Embryonic facial prominence (tissue), 1 donor: ENCODE measurements at regions not wholly inside any gene's neighbourhood (a gene's known extent, or its start where the extent isn't known, plus 50 kb on each side); places are given as distances from the start of the nearest gene placed in this dataset.

ENCODE experiments used
- DNase-seq: peaks from one replicate; pipeline ENCODE4 v3.0.0-alpha.2; 2016; ENCODE audit errors: extremely low spot score

DNA sequence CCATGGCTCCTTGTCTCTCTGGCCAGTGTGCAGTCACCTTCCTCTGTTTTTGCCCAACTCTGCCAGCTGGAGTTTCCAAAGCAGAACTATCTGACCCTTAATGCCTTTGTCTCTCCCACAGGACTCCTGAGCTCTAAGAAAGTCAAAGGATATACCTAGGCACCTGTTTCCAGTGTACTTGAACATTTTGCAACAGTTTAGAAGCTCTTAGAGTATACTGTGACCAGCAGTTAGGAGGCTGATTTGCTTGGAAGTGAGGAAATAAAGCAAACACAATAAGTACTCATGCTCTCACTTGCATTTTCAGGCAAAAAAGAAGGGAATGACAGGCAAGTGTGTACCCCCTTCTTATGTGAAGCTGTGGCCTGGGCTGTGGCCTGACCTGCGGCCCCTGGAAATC lies 204.3 kb upstream of the PLET1 start:
- DNase-seq = no peak

DNA sequence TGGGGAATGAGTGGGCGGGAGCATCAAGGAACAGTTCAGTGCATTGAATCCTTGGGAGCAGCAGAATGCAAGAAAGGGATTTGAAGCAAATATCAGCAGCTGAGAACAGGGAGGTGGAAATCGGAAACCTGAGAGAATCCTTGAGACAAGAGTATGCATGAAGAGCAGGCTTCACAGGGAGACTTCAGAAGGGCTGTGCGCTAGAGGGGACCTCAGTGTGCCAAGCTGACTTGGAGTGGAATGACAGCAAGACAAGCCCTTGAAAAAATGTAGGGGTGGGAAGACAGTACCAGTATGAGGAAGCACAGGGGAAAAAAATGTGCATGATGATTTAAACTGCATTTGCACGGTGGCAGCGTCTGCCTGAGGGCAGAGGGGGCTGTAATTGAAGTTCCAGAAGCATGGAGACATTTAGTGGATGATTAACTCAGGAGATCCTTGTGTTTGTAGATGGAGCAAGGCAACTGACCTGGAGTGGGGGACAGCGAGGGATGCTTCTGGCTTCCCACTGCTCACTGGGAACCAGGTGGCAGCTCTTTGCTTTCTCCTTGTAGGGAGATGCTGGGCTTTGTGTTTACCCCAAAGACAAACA lies 204.9 kb upstream of the PLET1 start:
- DNase-seq = no peak

DNA sequence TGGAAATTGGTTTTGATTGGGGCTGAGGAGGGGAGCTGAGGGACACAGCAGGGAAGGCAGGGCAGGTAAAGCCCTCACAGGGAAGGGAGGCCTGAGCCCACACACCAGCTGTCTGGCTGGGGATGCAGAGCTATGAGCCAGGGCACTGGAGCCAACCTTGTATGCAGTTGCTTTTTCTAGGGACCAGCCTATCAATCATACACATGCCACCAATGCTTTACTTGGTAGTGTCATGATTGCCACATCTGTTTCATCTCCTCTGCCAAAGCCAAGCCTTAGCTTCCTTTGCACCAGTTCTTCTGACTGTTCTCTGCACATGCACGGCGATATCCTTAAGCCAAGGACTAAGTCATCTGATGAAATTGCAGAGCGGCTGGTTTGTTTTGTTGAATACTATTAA lies 207.1 kb upstream of the PLET1 start:
- no peak for DNase-seq

DNA sequence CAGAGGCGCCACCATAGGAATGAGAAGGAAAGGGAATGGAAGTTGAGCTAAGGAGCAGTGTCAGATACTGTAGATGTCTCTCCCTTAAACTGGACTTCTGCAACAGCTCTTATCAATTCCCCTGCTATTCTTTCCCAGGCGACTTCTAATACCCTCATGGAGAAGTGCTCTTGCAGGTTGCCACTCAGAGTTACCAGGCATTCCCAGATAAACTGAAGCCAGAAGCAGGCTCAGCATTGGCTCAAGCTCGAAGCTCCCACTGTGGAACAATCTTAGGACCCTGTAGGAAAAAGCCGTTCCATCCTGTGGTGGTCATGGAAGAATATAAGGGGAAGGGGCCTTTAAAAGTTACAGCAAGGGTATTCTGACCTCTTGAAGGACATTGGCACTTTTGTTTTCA lies 208.7 kb upstream of the PLET1 start:
- DNase-seq = no peak

DNA sequence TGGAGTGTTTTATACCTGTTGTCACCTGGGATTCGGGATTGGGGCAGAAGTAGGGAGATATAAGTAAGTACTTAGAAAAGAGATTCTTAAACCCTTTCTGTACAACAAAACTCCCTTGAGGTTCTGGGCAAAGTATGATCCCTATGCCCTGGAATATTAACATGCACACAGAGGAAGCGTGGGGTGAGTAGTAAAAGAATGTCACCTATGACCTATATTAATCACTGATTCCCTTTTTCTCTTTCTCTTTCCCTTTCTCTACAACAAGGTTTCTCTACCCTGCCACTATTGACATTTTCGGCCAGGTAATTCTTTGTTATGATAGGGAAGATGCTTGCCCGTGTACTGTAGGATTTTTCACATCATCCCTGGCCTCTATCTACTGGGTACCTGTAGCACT lies 209.7 kb upstream of the PLET1 start:
- no peak for DNase-seq

DNA sequence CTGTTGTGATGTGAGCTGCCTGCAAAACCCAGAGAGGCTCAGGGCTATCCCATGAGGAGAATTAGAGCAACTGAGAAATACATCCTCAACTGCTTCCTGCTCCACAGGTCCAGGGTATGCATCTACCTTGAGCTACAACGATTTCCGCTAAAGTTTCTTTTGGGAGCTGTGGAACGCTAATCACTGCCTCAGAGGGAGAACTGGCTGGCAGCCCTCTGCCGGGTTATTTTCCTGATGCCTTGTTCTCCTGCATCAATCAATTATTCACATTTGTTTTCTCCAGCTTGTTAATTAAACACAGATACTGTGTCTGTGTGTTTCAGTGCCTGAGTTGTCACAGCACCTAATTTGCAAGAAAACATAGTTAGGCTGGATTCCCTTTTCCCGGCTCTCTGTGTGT lies 211.1 kb upstream of the PLET1 start:
- no peak for DNase-seq

DNA sequence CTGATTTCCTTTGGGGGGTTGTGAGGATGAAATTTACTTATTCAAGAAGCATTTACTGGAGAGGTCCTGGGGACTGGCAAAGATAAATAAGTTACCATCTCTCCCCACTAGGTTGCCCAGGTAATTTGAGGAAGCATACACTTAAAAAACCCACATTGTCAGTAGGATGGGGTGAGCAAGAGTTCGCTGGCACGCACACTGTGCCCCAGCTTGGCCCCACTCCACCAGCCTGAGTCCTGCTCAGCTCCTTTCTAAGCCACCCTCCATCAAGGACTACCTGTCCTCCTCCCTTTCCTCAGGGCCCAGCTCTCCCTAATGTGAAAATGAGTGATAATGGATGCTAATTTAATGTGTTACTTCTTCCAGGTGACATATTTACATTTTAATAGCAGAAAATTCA lies 216.5 kb upstream of the PLET1 start:
- DNase-seq = no peak

DNA sequence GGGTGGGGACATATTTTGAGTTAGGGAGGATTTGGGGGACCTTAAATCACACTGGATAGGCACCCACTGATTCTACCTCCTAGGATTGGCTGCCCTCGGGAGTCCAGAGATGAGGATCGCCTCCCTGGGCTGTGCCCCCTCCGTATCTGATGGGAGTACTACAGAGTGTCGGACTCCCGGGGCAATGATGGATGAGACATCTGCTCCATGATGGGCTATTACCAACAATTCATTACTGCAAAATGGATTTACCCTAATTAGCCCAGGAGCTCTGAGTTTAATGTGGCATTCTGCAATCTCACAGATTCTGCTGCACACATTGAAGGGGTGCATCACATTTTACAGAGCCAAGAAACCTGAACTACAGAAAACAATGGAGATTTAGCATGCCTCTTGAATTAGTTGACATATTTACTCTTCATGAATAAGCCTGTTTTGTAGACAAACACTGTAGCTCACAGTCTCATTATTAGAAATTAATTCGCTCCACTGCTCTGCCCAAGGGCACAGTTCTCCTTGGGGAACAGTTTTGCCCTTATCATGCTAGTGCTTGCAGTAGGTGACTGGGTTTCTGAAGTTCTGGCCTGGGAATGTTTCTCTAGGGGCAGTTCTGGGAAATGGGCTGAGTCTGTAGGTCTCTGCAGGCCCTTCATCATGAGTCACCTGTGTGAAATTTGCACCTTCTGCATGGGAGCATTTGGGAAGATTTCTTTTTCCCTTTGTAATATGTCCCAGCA lies 217.1 kb upstream of the PLET1 start:
- DNase-seq = no peak

DNA sequence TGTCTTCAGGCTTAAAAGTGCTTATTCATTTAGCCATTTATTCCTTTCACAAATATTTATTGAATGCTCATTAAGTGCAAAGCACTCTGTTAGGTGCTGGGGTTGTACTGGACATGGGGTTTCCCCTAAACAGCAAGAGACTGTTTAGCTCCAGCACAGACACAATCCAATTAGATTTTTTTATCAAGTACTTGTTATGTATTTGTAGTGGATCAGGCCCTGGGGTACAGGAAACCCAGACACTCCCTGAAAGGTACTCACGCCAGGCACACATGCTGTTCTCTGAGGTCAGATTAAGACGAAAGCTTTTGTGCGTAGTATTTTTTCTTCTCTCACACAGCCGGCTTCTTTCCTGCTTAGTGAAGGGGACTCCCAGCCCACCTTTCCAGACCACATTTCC lies 218.1 kb upstream of the PLET1 start:
- DNase-seq = no peak

DNA sequence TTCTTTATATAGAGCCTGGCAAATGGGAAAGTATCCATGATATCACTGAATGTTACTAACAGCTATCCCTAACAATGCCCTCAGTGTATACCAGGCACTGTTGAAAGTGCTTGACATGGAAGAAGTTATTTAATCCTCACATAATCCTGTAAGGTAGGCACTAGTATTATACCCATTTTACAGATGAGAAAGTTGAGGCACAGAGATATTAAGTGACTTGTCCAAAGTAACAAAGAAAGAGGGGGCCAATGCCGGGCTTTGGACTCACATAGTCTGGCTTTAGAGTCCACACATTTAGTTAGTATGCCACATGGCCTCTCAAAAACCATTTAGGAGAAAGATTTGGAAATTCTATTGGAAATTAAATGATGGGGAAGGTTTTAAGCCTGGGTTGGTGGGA lies 220.8 kb upstream of the PLET1 start:
- DNase-seq = no peak

DNA sequence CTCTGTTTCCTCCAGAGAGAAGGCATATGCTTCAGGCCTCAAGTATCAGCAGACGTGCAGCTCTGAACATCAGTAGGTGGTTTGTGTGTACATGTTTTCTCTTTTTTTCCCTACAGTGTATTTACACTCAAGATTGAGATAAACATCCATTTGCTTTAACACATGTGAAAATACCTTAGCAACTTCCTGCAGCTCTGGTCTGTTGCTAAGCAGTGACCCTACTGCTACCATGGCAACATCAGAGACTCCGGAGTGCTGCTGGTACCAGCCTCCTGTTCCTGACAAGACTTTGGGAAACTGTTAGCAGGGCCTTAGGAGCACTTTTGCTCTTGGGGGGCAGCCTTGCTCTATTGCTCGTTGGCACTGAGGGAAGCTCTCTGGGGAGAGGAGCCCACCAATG lies 221.2 kb upstream of the PLET1 start:
- no peak for DNase-seq

DNA sequence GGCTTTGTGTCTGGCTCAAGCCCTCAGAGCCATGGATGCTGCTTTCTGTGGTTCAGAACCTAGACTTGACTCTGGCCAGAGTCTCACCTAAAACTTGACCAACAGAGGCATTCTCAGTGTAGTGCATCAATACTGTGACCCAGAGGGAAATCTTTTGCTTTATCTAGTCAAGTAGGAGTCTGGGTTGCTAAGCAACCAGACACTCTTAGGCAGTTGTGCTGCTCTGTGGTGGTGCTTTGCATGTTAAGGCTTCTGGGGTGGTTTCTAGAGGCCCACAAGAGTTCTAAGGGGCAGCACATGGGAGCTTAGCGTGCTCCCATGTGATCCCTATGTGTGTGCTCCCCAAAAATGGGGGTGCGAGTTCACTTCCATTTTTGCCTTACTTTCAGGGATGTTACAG lies 224.6 kb upstream of the PLET1 start:
- no peak for DNase-seq

DNA sequence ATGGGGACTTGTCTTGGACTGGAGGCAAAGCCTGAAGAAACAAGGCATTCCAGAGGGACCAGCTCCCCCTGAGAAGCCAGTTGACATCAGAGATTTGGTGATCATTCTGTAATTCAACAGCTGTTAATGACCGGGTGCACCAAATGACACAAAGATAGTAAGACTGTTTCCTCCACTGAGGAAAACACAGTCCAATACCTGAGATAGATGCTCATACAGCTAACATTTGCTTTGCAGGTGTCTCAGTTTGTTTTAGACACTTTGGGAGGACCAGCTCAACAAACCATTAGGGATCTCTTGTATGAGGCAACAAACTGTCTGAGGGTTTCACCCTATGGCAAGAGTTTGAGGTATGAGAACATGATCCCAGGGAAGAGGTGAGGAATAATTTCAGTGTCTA lies 237.2 kb upstream of the PLET1 start:
- DNase-seq = no peak

DNA sequence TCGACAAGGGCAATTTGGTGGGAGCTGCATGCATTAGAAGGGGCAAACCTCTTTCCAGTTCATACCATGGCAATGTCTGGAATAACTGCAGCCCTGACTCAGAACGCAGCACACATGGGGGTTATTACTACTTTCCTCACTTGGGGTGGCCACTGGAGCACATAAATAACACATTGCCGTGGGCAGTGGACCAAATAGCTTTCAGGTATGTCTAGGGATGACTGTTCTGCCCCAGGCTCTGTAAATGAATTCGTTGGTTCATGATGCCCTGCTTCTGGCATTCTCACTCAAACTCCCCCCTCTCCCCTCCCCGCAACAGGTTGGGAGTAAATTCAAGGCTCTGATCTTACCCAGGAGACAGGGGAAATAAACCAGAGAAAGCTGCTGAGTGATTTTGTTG lies 238.0 kb upstream of the PLET1 start:
- no peak for DNase-seq

DNA sequence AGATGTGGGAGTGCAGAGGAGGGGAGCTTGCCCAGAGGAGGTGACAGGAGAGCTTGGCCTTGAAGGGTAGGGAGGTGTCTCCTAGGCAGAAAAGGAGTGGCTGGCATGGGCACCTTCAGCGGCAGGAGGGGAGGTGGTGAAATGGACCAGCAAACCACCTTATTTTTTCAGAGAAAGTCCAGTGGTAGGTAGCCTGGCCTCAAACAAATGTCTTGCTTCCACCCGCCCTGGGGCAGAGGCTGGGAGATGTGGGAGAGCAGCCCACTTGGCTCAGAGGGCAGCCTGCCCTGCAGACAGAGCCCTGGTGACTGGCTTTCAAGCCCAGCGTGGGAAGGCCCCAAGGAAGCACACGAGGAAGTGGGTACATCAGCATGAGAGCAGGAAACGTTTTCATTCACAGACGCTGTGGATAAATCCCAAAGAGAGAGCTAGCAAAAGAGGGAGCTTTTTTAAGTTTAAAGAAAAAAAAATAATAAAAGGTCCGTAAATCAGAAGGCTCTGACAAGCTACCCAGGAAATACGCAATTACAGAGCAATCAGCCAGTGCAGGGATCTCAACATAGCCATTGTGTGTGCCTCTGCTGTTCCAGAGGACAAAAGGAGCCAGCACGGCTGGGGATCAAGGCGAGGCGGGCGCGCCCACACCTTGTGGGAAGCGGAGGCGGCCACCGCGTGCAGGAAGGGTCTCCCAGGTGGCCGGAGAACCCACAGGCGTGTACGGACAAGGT lies 238.7 kb upstream of the PLET1 start:
- no peak for DNase-seq

DNA sequence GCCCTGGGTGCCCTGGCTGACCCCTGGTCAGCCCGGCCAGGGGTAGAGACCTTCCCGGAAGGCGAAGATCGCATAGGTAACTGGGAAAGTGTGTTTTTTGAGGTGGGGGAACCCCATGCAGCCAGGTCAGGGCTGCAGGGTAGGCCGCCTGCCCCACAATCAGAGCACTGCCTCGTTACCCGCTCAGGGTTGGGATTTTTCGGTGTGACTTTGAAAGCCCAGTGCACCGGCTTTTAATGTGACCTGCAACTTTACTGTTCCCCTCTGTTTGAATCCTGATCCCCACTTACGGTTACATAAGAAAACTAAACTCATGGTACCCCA lies 239.2 kb upstream of the PLET1 start:
- DNase-seq = no peak

DNA sequence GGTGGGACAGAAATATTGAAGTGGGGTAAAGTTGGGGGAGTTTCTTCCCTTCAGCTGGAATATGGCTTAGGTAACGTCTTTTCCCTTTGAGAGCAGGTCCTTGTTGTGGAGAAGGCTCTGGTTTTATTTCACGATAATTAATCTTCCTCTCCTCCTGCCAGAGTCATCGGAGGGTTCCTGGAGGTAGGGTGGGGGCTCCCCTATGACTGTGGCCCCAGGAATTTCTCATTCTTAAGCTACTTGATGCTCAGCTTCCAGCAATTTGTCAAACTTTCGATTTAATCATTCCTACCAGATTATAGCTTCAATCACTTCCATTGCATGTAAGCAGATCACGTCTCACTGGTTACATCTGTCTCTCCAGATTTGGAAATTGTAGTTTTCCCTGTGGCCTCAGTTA lies 242.8 kb upstream of the PLET1 start:
- no peak for DNase-seq

DNA sequence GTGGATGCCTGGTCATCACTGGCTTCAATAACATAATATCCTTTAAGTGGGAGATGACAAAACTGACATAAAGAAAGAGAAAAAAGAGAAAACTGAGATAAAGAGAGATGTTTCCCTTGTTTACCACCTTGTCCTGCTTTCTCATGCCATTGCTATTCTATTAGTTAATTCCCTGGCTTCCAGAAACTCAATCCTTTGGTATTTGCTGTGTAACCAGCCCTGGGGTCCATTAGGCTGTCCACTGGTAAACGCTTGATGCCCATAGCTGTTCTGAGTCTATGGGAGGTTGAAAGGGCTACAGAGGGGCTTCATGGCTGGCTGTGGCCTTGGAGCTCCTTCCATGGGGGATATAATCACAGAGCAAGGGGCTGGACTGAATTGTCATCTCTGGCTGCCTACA lies 243.4 kb upstream of the PLET1 start:
- no peak for DNase-seq

DNA sequence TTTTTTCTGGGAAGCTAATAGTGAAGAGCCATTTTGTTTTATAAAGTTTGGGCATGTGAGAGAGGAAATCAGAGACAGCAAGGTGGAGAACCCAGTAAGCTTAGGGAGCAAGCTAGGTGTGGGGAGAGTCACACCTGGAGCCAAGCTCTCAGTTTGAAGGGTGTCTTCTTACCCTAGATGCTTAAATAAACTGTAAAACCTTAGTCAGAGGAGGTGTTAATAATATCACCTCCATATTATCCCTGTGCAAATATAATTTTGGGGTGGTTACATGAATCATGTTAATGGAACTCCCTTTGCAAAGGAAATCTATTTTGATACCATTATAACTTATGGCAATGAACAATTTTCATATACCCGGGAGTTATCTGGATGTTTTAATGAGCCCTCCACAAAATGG lies 246.2 kb upstream of the PLET1 start:
- DNase-seq = no peak

DNA sequence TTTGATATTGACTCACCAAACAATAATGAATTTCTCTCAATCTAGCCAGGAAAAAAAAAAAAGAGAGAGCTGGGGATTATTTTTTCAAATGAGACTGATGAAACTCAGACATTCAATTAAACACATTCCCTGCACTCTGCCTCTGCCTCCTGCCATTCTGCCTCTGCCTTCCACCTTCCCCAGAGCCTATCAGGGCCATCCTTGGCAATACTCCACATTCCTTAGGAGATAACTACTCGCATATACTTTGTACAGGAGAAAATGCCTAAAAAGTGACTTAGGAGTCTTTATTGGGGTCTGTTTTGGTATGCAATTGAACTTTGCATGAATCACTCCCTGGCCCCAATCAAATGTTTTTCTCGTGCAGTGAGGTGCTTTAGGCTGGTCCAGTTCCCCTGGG lies 246.6 kb upstream of the PLET1 start:
- no peak for DNase-seq

DNA sequence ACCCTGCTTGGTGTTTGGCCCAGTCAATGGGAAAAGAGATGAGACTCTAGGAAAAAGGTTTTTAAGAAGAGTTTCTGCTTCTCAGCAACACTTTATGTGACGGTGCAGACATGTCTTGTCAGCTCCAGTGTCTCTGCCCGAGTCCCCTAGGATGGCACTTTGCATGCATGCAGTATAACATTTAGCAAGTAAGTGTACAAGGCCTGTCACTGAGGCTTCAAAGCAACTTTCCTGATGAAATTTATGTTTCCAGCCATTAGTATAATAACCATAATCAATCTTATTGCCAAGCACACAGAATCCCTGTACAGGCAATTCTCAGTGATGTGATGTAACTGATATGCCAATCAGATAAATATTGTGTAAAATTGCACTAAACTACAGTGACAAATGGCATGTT lies 248.1 kb upstream of the PLET1 start:
- no peak for DNase-seq

DNA sequence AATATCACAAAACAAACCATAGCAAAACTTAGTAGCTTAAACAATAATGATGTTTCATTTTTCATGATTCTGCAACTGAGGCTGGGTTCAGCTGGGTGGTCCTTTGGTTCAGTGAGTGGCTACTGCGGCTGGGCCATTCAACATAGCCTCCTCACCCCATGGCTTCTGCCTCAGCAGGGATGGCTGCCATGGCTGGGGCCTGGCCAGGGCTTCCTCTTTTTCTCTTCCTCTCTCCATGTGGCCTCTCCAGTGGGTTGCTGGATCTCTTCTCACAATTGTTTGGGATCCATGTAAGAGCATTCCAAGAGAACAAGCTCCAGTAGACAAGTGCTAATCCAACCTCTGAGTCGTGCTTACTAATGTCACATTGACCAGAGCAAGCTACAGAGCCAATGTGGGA lies 248.6 kb upstream of the PLET1 start:
- no peak for DNase-seq

DNA sequence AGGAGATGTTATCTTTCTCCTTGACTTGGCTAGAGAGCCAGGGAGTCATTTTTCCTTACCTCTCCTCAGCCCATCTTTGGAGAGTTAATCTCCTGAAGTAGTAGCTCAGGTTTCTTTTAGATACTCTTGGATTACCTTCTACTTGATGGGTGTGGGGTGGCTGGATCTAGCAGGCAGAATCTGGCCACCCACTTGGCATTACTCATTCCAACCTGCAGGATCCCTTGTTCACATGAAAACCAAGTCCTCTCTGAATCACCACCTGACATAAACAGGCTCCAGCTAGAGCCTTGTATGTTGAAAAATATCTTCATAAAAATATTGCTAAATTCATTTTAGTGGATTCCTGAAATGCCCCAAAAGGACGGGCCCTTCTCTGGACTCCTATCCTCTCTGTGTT lies 250.6 kb upstream of the PLET1 start:
- DNase-seq = no peak

DNA sequence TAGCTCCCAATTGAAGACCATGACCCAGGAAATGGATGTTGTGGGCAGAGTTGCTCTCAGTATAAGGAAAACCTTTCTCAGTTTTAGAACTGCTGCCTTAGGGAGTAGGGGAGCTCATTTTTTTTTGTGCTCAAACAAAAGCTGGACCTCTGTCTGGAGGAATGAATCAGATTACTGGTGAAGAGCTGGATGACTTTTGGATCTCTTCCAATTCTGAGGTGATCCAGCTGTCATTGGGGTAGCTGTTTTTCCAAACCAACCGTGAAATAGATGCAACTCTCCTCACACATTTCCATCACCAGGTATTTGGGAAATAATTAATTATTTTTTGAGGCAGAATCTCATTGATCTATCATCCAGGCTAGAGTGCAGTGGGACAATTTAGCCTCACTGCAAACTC lies 251.3 kb upstream of the PLET1 start:
- no peak for DNase-seq
